ENCODE measurements at regions not wholly inside any gene's neighbourhood (a gene's known extent, or its start where the extent isn't known, plus 50 kb on each side); places are given as distances from the start of the nearest gene placed in this dataset.

DNA sequence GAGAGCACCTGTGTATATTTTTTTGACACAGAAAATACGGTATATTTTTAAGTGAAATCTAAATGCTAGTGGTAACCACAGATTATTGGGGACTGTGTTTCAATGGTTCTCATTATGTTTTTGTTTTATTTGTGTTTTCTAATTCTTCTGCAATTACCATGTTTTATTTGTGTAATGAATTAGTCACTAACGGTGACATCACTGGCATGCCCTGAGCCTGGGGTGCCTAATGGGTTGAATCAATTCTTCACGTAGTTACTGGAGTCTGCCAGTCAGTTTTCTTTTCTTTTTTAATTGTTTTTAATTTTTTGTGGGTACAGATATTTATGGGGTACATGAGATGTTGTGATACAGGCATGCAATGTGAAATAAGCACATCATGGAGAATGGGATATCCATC, 168.8 kb downstream of the RELL1 start:
- H3K4me3 Mint-ChIP-seq = no peak overlapping the region
- H3K36me3 Mint-ChIP-seq = peaks cover 8% of the 10 kb centered on the region
- DNase-seq (ENCODE audit: extremely low spot score, unreplicated experiment) = no peak
- no peak overlapping the region for H3K27ac Mint-ChIP-seq
- TF ChIP-seq, protein P1, sequence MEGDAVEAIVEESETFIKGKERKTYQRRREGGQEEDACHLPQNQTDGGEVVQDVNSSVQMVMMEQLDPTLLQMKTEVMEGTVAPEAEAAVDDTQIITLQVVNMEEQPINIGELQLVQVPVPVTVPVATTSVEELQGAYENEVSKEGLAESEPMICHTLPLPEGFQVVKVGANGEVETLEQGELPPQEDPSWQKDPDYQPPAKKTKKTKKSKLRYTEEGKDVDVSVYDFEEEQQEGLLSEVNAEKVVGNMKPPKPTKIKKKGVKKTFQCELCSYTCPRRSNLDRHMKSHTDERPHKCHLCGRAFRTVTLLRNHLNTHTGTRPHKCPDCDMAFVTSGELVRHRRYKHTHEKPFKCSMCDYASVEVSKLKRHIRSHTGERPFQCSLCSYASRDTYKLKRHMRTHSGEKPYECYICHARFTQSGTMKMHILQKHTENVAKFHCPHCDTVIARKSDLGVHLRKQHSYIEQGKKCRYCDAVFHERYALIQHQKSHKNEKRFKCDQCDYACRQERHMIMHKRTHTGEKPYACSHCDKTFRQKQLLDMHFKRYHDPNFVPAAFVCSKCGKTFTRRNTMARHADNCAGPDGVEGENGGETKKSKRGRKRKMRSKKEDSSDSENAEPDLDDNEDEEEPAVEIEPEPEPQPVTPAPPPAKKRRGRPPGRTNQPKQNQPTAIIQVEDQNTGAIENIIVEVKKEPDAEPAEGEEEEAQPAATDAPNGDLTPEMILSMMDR (conservative IDR thresholded peaks at IDR 0.05) = no peak
- no peaks in the 10 kb centered on the region for H3K27me3 Mint-ChIP-seq
- no peaks in the 10 kb centered on the region for H3K4me1 Mint-ChIP-seq (ENCODE audit: unreplicated experiment)
- peaks cover 5% of the 10 kb centered on the region for H3K9me3 Mint-ChIP-seq

GRCh38 chr4:37516057-37516775, 170.0 kb downstream of the RELL1 start:
- Mint-ChIP-seq H3K9me3 (peaks cover 5% of the 10 kb centered on the region), H3K36me3 (peaks cover 8% of the 10 kb centered on the region), H3K27ac (no peak overlapping the region), H3K4me1 (ENCODE audit: unreplicated experiment) (no peaks in the 10 kb centered on the region), H3K4me3 (no peak overlapping the region), H3K27me3 (no peaks in the 10 kb centered on the region)
- TF ChIP-seq, protein P1 (conservative IDR thresholded peaks at IDR 0.05) = no peak
- no peak for DNase-seq (ENCODE audit: extremely low spot score, unreplicated experiment)

DNA sequence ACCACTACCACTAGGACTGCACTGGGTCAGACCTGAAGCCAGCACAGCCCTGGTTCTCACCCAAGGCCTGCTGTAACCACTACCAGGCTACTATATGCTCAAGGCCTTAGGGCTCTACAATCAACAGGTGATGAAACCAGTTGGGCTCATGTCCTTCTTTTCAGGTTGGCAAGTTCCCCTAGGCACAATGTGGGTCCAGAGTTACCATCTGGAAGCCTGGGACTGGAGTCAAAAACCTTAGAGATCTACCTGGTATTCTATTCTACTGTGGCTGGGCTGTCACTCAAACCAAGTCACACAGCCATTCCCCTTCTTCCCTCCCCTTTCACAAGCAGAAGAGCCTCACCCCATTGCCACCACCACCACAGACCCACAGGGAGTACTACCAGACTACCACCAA, 175.6 kb downstream of the RELL1 start:
- Mint-ChIP-seq H3K27me3 (no peaks in the 10 kb centered on the region), H3K36me3 (peaks cover 14% of the 10 kb centered on the region), H3K27ac (no peak overlapping the region), H3K9me3 (no peaks in the 10 kb centered on the region), H3K4me1 (ENCODE audit: unreplicated experiment) (peaks cover 6% of the 10 kb centered on the region), H3K4me3 (no peak overlapping the region)
- TF ChIP-seq, protein P1 (conservative IDR thresholded peaks at IDR 0.05) = no peak
- no peak for DNase-seq (ENCODE audit: extremely low spot score, unreplicated experiment)

DNA sequence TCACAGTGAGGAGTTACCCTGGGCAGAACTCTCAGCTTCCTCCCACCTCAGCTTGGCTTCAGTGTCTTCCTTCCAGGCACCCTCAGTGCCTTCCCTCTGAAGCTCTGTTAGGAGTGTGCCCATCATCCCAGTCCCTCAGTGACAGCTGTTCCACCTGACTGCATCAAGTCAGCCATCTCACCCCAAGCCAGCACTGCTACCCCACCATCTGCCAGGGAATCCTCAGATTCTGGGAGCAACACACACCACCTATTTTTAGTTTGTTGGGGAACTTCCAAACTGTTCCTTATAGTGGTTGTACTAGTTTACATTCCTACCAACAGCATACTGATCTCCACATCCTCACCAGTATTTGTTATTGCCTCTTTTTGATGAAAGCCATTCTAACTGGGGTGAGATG, 182.9 kb downstream of the RELL1 start:
- Mint-ChIP-seq H3K36me3 (peaks cover 9% of the 10 kb centered on the region), H3K27me3 (no peaks in the 10 kb centered on the region), H3K9me3 (no peaks in the 10 kb centered on the region), H3K4me3 (no peak overlapping the region), H3K4me1 (ENCODE audit: unreplicated experiment) (peaks cover 6% of the 10 kb centered on the region), H3K27ac (no peak overlapping the region)
- no peak for DNase-seq (ENCODE audit: extremely low spot score, unreplicated experiment)
- TF ChIP-seq, protein P1 (conservative IDR thresholded peaks at IDR 0.05) = no peak

- Mint-ChIP-seq H3K9me3 (no peaks in the 10 kb centered on the region), H3K27me3 (no peaks in the 10 kb centered on the region), H3K27ac (no peak overlapping the region), H3K4me1 (ENCODE audit: unreplicated experiment) (no peaks in the 10 kb centered on the region), H3K36me3 (peaks cover 11% of the 10 kb centered on the region), H3K4me3 (no peak overlapping the region)
- TF ChIP-seq, protein P1 (conservative IDR thresholded peaks at IDR 0.05) = no peak
- no peak for DNase-seq (ENCODE audit: extremely low spot score, unreplicated experiment)
These were observed 184.1 kb downstream of the RELL1 start for GRCh38 chr4:37502070-37502469.
